GM23338 (cell line): ENCODE measurements at regions not wholly inside any gene's neighbourhood (a gene's known extent, or its start where the extent isn't known, plus 50 kb on each side); places are given as distances from the start of the nearest gene placed in this dataset.

ENCODE experiments used
- ATAC-seq: fragments of 200-7000 bp; cut with Tn5 transposase; 3 replicates; pipeline ENCODE4 v1.9.1; 2020
- DNase-seq: peaks from one replicate; pipeline ENCODE4 v3.0.0-alpha.2; 2015; ENCODE audit warnings: low spot score
- H2AFZ ChIP-seq: fragments of 200-600 bp; sonication (generic); 2 replicates; pipeline ENCODE4 v1.8.0; 2016; ENCODE audit warnings: antibody characterized with exemption, mild to moderate bottlenecking, moderate library complexity
- H3F3A ChIP-seq: fragments of 200-600 bp; sonication (generic); replicated peaks from 2 replicates; pipeline ENCODE4 v1.8.0; 2017; ENCODE audit warnings: antibody characterized with exemption, mixed run types, low read depth
- H3K27ac ChIP-seq: fragments of 200-600 bp; sonication (generic); 2 replicates; pipeline ENCODE4 v1.6.1; 2016; ENCODE audit warnings: low read depth
- H3K27me3 ChIP-seq: fragments of 200-600 bp; sonication (generic); 2 replicates; pipeline ENCODE4 v1.8.0; 2016; ENCODE audit warnings: mild to moderate bottlenecking, mixed run types, moderate library complexity; ENCODE audit not compliant: insufficient read depth
- H3K36me3 ChIP-seq: fragments of 200-600 bp; sonication (generic); 2 replicates; pipeline ENCODE4 v1.8.0; 2016; ENCODE audit warnings: mild to moderate bottlenecking; ENCODE audit not compliant: insufficient read depth
- H3K4me1 ChIP-seq: fragments of 200-600 bp; sonication (generic); 2 replicates; pipeline ENCODE4 v1.8.0; 2016; ENCODE audit warnings: mild to moderate bottlenecking, moderate library complexity; ENCODE audit not compliant: insufficient read depth
- H3K4me2 ChIP-seq: fragments of 200-600 bp; sonication (generic); 2 replicates; pipeline ENCODE4 v1.7.1; 2017; ENCODE audit warnings: mixed run types
- H3K4me3 ChIP-seq: fragments of 200-600 bp; sonication (generic); 2 replicates; pipeline ENCODE4 v1.6.1; 2016; ENCODE audit warnings: mixed run types
- H3K79me2 ChIP-seq: fragments of 200-600 bp; sonication (generic); replicated peaks from 2 replicates; pipeline ENCODE4 v1.8.0; 2017; ENCODE audit warnings: mild to moderate bottlenecking; ENCODE audit not compliant: insufficient read depth
- H3K9me2 ChIP-seq: fragments of 200-600 bp; sonication (generic); 2 replicates; pipeline ENCODE4 v1.8.0; 2017; ENCODE audit not compliant: insufficient read depth
- H4K20me1 ChIP-seq: fragments of 200-600 bp; sonication (generic); replicated peaks from 2 replicates; pipeline ENCODE4 v1.8.0; 2017; ENCODE audit warnings: mild to moderate bottlenecking; ENCODE audit not compliant: insufficient read depth
- H3K27ac Mint-ChIP-seq: 2 replicates; pipeline ENCODE4 v1.8.0; 2020; ENCODE audit warnings: inconsistent platforms, mild to moderate bottlenecking, moderate library complexity, mixed read lengths
- H3K27me3 Mint-ChIP-seq: 3 replicates; pipeline ENCODE4 v1.8.0; 2022; ENCODE audit warnings: low read depth, mild to moderate bottlenecking, moderate library complexity, mixed read lengths, inconsistent platforms; ENCODE audit not compliant: insufficient read depth, poor library complexity
- H3K36me3 Mint-ChIP-seq: 3 replicates; pipeline ENCODE4 v1.8.0; 2021; ENCODE audit warnings: low read depth, mild to moderate bottlenecking, inconsistent platforms, moderate library complexity, mixed read lengths
- H3K4me1 Mint-ChIP-seq: 3 replicates; pipeline ENCODE4 v1.8.0; 2020; ENCODE audit warnings: mild to moderate bottlenecking, inconsistent platforms, mixed read lengths
- H3K4me3 Mint-ChIP-seq: 3 replicates; pipeline ENCODE4 v1.8.0; 2021; ENCODE audit warnings: moderate library complexity, mild to moderate bottlenecking, inconsistent platforms, mixed read lengths
- H3K9me3 Mint-ChIP-seq: 3 replicates; pipeline ENCODE4 v1.8.0; 2020; ENCODE audit warnings: moderate library complexity, mild to moderate bottlenecking, inconsistent platforms, mixed read lengths
- EZH2phosphoT487 ChIP-seq: fragments of 200-600 bp; sonication (generic); IDR thresholded peaks from one replicate; pipeline ENCODE4 v1.8.1; 2018; ENCODE audit warnings: antibody characterized with exemption; ENCODE audit not compliant: unreplicated experiment
- TF ChIP-seq, protein P1 (sequence below): fragments of 250-450 bp; sonication (Bioruptor Pico); IDR thresholded peaks from 2 replicates; pipeline ENCODE4 v1.5.0; 2020; ENCODE audit warnings: mild to moderate bottlenecking, moderate library complexity

DNA sequence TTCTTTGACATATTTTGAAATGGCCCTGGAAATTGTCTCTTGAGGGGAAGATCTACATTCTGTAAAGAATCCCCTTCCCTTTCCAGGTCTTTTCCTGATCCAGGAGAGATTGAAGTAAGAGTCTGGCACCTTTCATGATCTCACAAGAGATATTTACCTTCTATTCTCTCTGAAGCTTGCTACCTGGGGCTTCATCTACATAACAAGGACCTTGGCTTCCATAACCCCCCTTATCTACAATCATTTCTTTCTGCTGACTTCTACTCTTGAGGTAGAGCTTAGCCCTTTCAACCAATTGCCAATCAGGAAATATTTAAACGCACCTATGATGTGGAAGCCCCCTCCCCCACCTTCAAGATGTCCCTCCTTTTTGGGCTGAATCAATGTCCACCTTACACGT is 383.7 kb upstream of the MAGEB18 start:
- 0 out of 3 replicates have a peak, but pooled peaks have one; percentile 28 for ATAC-seq
- no peak overlapping the region for H2AFZ ChIP-seq
- Mint-ChIP-seq H3K27me3 (peaks cover 2% of the 10 kb centered on the region), H3K9me3 (no peaks in the 10 kb centered on the region), H3K27ac (peak overlapping the region; percentile 36; the same call in 1 of the 2 replicates), H3K4me1 (peaks cover 8% of the 10 kb centered on the region; the same call in 2 of the 3 replicates), H3K36me3 (no peaks in the 10 kb centered on the region), H3K4me3 (no peak overlapping the region)
- H3F3A ChIP-seq = no peaks in the 10 kb centered on the region
- no peak overlapping the region for H3K4me3 ChIP-seq
- no peak overlapping the region for H3K27ac ChIP-seq
- H3K4me2 ChIP-seq = no peak overlapping the region
- no peaks in the 10 kb centered on the region for H4K20me1 ChIP-seq
- no peaks in the 10 kb centered on the region for H3K4me1 ChIP-seq
- H3K9me2 ChIP-seq = no peaks in the 10 kb centered on the region
- TF ChIP-seq EZH2phosphoT487 = no peak
- TF ChIP-seq, protein P1, sequence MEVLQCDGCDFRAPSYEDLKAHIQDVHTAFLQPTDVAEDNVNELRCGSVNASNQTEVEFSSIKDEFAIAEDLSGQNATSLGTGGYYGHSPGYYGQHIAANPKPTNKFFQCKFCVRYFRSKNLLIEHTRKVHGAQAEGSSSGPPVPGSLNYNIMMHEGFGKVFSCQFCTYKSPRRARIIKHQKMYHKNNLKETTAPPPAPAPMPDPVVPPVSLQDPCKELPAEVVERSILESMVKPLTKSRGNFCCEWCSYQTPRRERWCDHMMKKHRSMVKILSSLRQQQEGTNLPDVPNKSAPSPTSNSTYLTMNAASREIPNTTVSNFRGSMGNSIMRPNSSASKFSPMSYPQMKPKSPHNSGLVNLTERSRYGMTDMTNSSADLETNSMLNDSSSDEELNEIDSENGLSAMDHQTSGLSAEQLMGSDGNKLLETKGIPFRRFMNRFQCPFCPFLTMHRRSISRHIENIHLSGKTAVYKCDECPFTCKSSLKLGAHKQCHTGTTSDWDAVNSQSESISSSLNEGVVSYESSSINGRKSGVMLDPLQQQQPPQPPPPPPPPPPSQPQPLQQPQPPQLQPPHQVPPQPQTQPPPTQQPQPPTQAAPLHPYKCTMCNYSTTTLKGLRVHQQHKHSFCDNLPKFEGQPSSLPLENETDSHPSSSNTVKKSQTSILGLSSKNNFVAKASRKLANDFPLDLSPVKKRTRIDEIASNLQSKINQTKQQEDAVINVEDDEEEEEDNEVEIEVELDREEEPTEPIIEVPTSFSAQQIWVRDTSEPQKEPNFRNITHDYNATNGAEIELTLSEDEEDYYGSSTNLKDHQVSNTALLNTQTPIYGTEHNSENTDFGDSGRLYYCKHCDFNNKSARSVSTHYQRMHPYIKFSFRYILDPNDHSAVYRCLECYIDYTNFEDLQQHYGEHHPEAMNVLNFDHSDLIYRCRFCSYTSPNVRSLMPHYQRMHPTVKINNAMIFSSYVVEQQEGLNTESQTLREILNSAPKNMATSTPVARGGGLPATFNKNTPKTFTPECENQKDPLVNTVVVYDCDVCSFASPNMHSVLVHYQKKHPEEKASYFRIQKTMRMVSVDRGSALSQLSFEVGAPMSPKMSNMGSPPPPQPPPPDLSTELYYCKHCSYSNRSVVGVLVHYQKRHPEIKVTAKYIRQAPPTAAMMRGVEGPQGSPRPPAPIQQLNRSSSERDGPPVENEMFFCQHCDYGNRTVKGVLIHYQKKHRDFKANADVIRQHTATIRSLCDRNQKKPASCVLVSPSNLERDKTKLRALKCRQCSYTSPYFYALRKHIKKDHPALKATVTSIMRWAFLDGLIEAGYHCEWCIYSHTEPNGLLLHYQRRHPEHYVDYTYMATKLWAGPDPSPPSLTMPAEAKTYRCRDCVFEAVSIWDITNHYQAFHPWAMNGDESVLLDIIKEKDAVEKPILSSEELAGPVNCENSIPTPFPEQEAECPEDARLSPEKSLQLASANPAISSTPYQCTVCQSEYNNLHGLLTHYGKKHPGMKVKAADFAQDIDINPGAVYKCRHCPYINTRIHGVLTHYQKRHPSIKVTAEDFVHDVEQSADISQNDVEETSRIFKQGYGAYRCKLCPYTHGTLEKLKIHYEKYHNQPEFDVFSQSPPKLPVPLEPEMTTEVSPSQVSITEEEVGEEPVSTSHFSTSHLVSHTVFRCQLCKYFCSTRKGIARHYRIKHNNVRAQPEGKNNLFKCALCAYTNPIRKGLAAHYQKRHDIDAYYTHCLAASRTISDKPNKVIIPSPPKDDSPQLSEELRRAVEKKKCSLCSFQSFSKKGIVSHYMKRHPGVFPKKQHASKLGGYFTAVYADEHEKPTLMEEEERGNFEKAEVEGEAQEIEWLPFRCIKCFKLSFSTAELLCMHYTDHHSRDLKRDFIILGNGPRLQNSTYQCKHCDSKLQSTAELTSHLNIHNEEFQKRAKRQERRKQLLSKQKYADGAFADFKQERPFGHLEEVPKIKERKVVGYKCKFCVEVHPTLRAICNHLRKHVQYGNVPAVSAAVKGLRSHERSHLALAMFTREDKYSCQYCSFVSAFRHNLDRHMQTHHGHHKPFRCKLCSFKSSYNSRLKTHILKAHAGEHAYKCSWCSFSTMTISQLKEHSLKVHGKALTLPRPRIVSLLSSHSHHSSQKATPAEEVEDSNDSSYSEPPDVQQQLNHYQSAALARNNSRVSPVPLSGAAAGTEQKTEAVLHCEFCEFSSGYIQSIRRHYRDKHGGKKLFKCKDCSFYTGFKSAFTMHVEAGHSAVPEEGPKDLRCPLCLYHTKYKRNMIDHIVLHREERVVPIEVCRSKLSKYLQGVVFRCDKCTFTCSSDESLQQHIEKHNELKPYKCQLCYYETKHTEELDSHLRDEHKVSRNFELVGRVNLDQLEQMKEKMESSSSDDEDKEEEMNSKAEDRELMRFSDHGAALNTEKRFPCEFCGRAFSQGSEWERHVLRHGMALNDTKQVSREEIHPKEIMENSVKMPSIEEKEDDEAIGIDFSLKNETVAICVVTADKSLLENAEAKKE (CRISPR knock-in tag) = peak; percentile 62
- H3K27me3 ChIP-seq = no peaks in the 10 kb centered on the region
- no peaks in the 10 kb centered on the region for H3K36me3 ChIP-seq
- DNase-seq = peak; percentile 19
- no peaks in the 10 kb centered on the region for H3K79me2 ChIP-seq

DNA sequence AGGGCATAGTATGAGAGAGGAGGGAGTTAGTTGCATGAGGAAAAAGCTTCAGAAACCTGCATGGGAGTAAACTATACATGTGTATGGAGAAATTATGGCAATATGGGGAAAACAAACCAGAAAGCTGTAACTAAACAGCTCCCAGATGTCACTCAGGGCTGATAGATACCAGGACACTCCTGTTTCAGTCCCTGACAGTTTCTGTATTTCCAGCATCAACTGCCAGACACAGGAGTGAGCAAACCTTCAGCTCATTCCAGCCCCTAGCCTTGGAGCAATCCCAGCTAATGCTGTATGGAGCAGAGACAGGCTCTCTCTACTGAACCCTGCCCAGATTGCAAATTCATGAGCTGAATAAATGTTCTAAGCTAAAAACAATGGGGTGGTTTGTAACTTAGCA is 382.9 kb upstream of the MAGEB18 start:
- no peak for ATAC-seq
- H3K36me3 Mint-ChIP-seq = no peaks in the 10 kb centered on the region
- Histone ChIP-seq H3K4me2 (no peak overlapping the region), H3K9me2 (no peaks in the 10 kb centered on the region), H4K20me1 (no peaks in the 10 kb centered on the region), H3K27ac (no peak overlapping the region), H3K79me2 (no peaks in the 10 kb centered on the region), H3K36me3 (no peaks in the 10 kb centered on the region), H3F3A (no peaks in the 10 kb centered on the region), H2AFZ (no peak overlapping the region), H3K27me3 (no peaks in the 10 kb centered on the region), H3K4me1 (no peaks in the 10 kb centered on the region), H3K4me3 (no peak overlapping the region)
- peaks cover 8% of the 10 kb centered on the region; the same call in 2 of the 3 replicates for H3K4me1 Mint-ChIP-seq
- H3K9me3 Mint-ChIP-seq = no peaks in the 10 kb centered on the region
- peak overlapping the region; percentile 48; the same call in 1 of the 2 replicates for H3K27ac Mint-ChIP-seq
- H3K27me3 Mint-ChIP-seq = peaks cover 2% of the 10 kb centered on the region
- H3K4me3 Mint-ChIP-seq = no peak overlapping the region
- no peak for DNase-seq
- TF ChIP-seq, protein P1 (CRISPR knock-in tag) = no peak
